ENCODE measurements at regions not wholly inside any gene's neighbourhood (a gene's known extent, or its start where the extent isn't known, plus 50 kb on each side); places are given as distances from the start of the nearest gene placed in this dataset.

GRCh38 chr4:155548173-155548572 is 118.5 kb upstream of the GUCY1A1 start:
- no peak for DNase-seq

GRCh38 chr4:155546451-155546850 is 120.2 kb upstream of the GUCY1A1 start:
- DNase-seq, result no peak

- no peak for DNase-seq
Measured at GRCh38 chr4:155545456-155545855, 121.2 kb upstream of the GUCY1A1 start.

GRCh38 chr4:155544547-155544946 is 122.1 kb upstream of the GUCY1A1 start:
- no peak for DNase-seq

GRCh38 chr4:155543126-155543765 is 123.4 kb upstream of the GUCY1A1 start:
- no peak for DNase-seq

- DNase-seq, result no peak
Measured at GRCh38 chr4:155542415-155542814, 124.2 kb upstream of the GUCY1A1 start.

- DNase-seq, result no peak
Measured at GRCh38 chr4:155541716-155542115, 124.9 kb upstream of the GUCY1A1 start.

GRCh38 chr4:155540698-155541097 is 126.0 kb upstream of the GUCY1A1 start:
- DNase-seq, result no peak

- no peak for DNase-seq
Measured at GRCh38 chr4:155539746-155540145, 126.9 kb upstream of the GUCY1A1 start.

- DNase-seq, result no peak
Measured at GRCh38 chr4:155535802-155536454, 130.7 kb upstream of the GUCY1A1 start.

GRCh38 chr4:155532373-155533085 is 134.1 kb upstream of the GUCY1A1 start:
- no peak for DNase-seq

- DNase-seq, result no peak
Measured at GRCh38 chr4:155530857-155531256, 135.8 kb upstream of the GUCY1A1 start.

GRCh38 chr4:155530290-155530689 is 136.4 kb upstream of the GUCY1A1 start:
- DNase-seq, result no peak

GRCh38 chr4:155529716-155530115 is 136.9 kb upstream of the GUCY1A1 start:
- no peak for DNase-seq

GRCh38 chr4:155529272-155529671 is 137.4 kb upstream of the GUCY1A1 start:
- no peak for DNase-seq

GRCh38 chr4:155526452-155527169 is 140.0 kb upstream of the GUCY1A1 start:
- DNase-seq, result no peak

- DNase-seq, result no peak
Measured at GRCh38 chr4:155524926-155525455, 141.7 kb upstream of the GUCY1A1 start.

GRCh38 chr4:155523358-155523757 is 143.3 kb upstream of the GUCY1A1 start:
- no peak for DNase-seq

GRCh38 chr4:155522201-155522600 is 144.4 kb upstream of the GUCY1A1 start:
- no peak for DNase-seq

- no peak for DNase-seq
Measured at GRCh38 chr4:155521382-155521781, 144.6 kb upstream of the MAP9 start.

GRCh38 chr4:155515444-155516075 is 138.8 kb upstream of the MAP9 start:
- no peak for DNase-seq

GRCh38 chr4:155514628-155515027 is 137.9 kb upstream of the MAP9 start:
- DNase-seq, result no peak

GRCh38 chr4:155512817-155513216 is 136.1 kb upstream of the MAP9 start:
- no peak for DNase-seq
